Activated T-cell treated with anti-CD3 and anti-CD28 coated beads for 4 hours (primary cell): ENCODE measurements at regions not wholly inside any gene's neighbourhood (a gene's known extent, or its start where the extent isn't known, plus 50 kb on each side); places are given as distances from the start of the nearest gene placed in this dataset.
"Not testable (repeated sequence)": the region's sequence is repeated elsewhere in the genome, so short reads cannot be mapped to it uniquely, and the experiment has no call there.

ENCODE experiments used
- DNase-seq: peaks from one replicate; pipeline ENCODE4 v3.0.0-alpha.2; 2020

- DNase-seq, result no peak
These were observed 100.8 kb downstream of the CPN2 start for GRCh38 chr3:194250098-194251002.

GRCh38 chr3:194251007-194251406 lies 100.1 kb downstream of the CPN2 start:
- no peak for DNase-seq

- DNase-seq, result no peak
These were observed 99.7 kb downstream of the CPN2 start for GRCh38 chr3:194251461-194251860.

GRCh38 chr3:194251891-194252560 lies 99.1 kb downstream of the CPN2 start:
- no peak for DNase-seq

- DNase-seq, result no peak
These were observed 97.9 kb downstream of the CPN2 start for GRCh38 chr3:194253270-194253669.

- no peak for DNase-seq
These were observed 97.1 kb downstream of the CPN2 start for GRCh38 chr3:194254040-194254439.

GRCh38 chr3:194255252-194256039 lies 95.7 kb downstream of the CPN2 start:
- DNase-seq, result peak; percentile 34

GRCh38 chr3:194256040-194256945 lies 94.8 kb downstream of the CPN2 start:
- DNase-seq, result no peak

GRCh38 chr3:194257151-194257621 lies 93.9 kb downstream of the CPN2 start:
- DNase-seq, result no peak

- DNase-seq, result no peak
These were observed 93.0 kb downstream of the CPN2 start for GRCh38 chr3:194257916-194258668.

- no peak for DNase-seq
These were observed 91.0 kb downstream of the CPN2 start for GRCh38 chr3:194259982-194260766.

- DNase-seq, result no peak
These were observed 89.5 kb downstream of the CPN2 start for GRCh38 chr3:194261581-194262063.

- DNase-seq, result no peak
These were observed 88.8 kb downstream of the CPN2 start for GRCh38 chr3:194262176-194262924.

- no peak for DNase-seq
These were observed 88.2 kb downstream of the CPN2 start for GRCh38 chr3:194262925-194263305.

GRCh38 chr3:194264631-194265504 lies 86.3 kb downstream of the CPN2 start:
- DNase-seq, result not testable (repeated sequence)

GRCh38 chr3:194265505-194265892 lies 85.6 kb downstream of the CPN2 start:
- DNase-seq, result no peak

- no peak for DNase-seq
These were observed 84.8 kb downstream of the CPN2 start for GRCh38 chr3:194265996-194266964.
